Large intestine (tissue), 3 donors: ENCODE measurements at regions not wholly inside any gene's neighbourhood (a gene's known extent, or its start where the extent isn't known, plus 50 kb on each side); places are given as distances from the start of the nearest gene placed in this dataset.

Experiments used
- DNase-seq, 2 donors: peaks; one replicate each; pipeline versions ENCODE4 v3.0.0 to v3.0.0-alpha.2; 2013
- H3K27ac ChIP-seq: one replicate; pipeline ENCODE4 v1.5.1; 2013; ENCODE audit warnings: low read length
- H3K27me3 ChIP-seq: 2 replicates; pipeline ENCODE4 v1.6.1; 2013; ENCODE audit warnings: low read length; ENCODE audit not compliant: control insufficient read depth, insufficient read depth
- H3K36me3 ChIP-seq: 2 replicates; pipeline ENCODE4 v1.6.1; 2013; ENCODE audit warnings: low read length; ENCODE audit not compliant: control insufficient read depth, insufficient read depth
- H3K4me1 ChIP-seq: one replicate; pipeline ENCODE4 v1.6.1; 2013; ENCODE audit warnings: low read length; ENCODE audit not compliant: control insufficient read depth, insufficient read depth
- H3K4me3 ChIP-seq: one replicate; pipeline ENCODE4 v1.5.1; 2013; ENCODE audit warnings: low read length
- H3K9me3 ChIP-seq: one replicate; pipeline ENCODE4 v1.6.1; 2013; ENCODE audit warnings: mild to moderate bottlenecking, low read depth, low read length, moderate library complexity; ENCODE audit not compliant: control insufficient read depth
- WGBS: methylation state at CpG from one replicate; pipeline ENCODE4 v1.1.5; 2013; ENCODE audit warnings: low lambda C conversion rate; ENCODE audit not compliant: insufficient coverage; 5-methylcytosine and 5-hydroxymethylcytosine counted together

DNA sequence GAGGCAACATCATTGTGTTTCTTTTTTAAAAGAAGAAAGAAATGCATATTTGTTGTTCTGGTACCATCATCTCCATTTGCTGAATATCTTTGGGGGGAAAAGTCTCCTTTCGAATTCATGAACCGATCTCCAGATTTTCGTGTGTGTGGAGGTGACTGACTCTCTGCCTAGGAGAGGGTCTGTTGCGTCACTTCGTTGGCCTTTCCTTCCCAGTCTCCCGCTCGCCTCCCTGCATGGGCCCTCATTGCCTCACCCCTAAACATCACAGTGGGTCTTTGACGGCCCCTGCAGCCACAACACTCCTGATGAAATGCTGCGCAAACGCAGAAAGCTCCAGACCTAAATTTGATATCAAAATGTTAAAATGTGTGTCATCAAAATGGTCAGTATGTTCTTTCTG, 103.2 kb upstream of the RALGPS2 start:
- no peak for DNase-seq
- WGBS, result 94% methylated on average over 3 of the region's 10 CpGs
- H3K4me3 ChIP-seq, result no peak overlapping the region

GRCh38 chr1:178625695-178626094, 99.3 kb upstream of the RALGPS2 start:
- no CpG with 5 or more reads among the region's 1 CpG for WGBS
- H3K9me3 ChIP-seq, result no peaks in the 10 kb centered on the region

More for the DNA sequence above, 103.2 kb upstream of the RALGPS2 start:
- no peaks in the 10 kb centered on the region for H3K36me3 ChIP-seq
- H3K27me3 ChIP-seq, result no peaks in the 10 kb centered on the region
- no peaks in the 10 kb centered on the region for H3K4me1 ChIP-seq
- no peaks in the 10 kb centered on the region for H3K9me3 ChIP-seq
- H3K27ac ChIP-seq, result no peak overlapping the region

DNA sequence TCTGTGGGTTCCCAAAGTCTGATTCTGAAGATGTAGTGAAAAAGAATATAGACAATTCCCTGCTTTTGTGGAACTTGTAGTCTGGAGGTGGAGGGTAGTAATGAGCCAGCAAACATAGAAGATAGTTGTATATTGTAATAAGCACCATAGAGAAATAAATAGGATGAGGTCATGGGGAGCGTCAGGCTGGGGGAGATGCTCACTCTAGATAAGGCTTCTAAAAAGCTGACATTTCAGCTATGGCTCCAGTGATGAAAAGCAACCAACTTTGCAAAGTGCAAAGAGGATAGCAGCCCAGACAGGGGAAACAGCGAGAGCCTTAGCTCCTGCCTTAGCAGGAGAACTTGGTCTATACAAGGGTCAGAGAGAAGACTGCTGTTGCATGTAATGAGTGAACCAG, 98.0 kb upstream of the RALGPS2 start:
- no peak for DNase-seq
- Histone ChIP-seq H3K9me3 (no peaks in the 10 kb centered on the region), H3K27me3 (no peaks in the 10 kb centered on the region), H3K36me3 (no peaks in the 10 kb centered on the region), H3K4me1 (no peaks in the 10 kb centered on the region), H3K27ac (no peak overlapping the region), H3K4me3 (no peak overlapping the region)
- WGBS, result no CpG with 5 or more reads among the region's 2 CpGs

More at GRCh38 chr1:178625695-178626094, 99.3 kb upstream of the RALGPS2 start:
- no peaks in the 10 kb centered on the region for H3K27me3 ChIP-seq
- no peak overlapping the region for H3K4me3 ChIP-seq
- no peaks in the 10 kb centered on the region for H3K4me1 ChIP-seq
- no peaks in the 10 kb centered on the region for H3K36me3 ChIP-seq
- no peak overlapping the region for H3K27ac ChIP-seq
- no peak for DNase-seq

DNA sequence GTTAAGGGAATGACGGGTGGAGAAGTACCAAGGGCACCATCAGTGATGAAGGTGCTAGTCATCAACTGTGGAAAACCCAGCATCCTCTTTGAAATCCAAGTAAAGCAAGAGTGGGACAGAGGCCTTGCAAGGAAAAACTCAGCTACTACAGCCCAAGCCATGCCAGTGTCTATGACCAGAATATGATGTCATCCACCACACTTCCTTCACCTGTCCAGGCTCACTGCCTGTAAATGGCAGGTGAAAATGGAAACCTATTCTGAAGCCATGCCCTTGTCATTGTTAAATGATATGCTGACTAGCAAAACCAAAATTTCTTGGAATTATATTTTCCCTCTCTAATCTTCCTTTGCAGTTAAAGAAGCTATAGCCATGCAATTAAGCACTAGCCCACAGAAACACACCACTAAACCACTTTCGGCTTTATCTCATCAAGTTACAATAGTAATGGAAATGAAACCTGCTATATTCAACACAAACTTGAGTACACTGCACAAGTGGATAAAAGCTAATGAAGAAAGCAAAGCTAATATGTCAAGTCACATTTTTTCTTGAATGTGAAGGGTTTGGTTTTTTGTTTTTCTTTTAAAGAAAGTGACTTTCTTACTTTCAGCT, 96.3 kb upstream of the RALGPS2 start:
- Histone ChIP-seq H3K36me3 (no peaks in the 10 kb centered on the region), H3K4me1 (no peaks in the 10 kb centered on the region), H3K27ac (no peak overlapping the region), H3K27me3 (no peaks in the 10 kb centered on the region), H3K4me3 (no peak overlapping the region), H3K9me3 (no peaks in the 10 kb centered on the region)
- WGBS, result no CpG with 5 or more reads among the region's 2 CpGs
- DNase-seq, result no peak

DNA sequence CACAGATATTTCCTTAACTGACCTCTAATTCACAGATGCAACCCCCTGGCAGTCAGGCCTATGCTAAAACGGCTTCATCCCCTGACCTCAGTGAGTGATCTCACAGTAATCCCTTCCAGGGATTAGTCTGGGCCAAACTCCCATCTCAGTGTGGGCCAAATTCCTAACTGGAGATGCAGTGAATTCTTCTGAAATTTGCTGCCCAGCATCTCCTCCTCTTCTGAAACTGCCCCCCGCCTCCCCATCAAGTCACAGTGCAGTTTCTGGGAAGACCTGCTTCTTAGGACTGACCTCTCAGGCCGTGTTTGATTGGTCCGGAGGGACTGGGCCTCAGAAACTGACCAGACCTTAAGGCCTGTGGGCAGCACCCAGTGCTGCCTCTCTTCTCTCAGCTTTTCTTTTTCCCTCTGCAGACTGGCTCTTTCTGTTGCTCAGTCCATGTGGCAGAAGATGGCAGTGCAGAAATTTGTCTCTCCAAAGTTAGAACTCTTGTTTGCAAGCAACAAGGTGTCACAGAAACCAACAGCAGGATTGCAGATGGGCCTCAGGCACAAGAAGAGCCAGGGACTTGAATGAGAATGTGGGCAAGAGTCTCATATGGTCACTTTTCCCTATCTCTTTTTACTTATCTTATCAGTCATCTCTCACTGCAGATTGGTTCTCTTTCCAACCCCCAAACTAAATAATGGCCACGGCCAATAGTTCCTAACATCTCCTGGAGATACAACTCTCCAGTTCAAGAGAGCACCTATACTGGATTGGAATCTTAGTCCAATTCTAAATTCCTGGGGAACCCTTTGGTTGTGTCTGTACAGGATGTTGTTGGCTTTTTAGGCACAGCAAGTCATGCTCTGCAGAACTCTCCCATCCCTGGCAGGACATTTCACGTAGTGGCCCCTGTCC, 95.5 kb upstream of the RALGPS2 start:
- H3K27ac ChIP-seq, result no peak overlapping the region
- no peak overlapping the region for H3K4me3 ChIP-seq
- DNase-seq, result no peak
- no CpG with 5 or more reads among the region's 6 CpGs for WGBS
- no peaks in the 10 kb centered on the region for H3K4me1 ChIP-seq
- no peaks in the 10 kb centered on the region for H3K9me3 ChIP-seq
- no peaks in the 10 kb centered on the region for H3K27me3 ChIP-seq
- no peaks in the 10 kb centered on the region for H3K36me3 ChIP-seq

- H3K27me3 ChIP-seq, result no peaks in the 10 kb centered on the region
- no peaks in the 10 kb centered on the region for H3K9me3 ChIP-seq
- H3K4me1 ChIP-seq, result no peaks in the 10 kb centered on the region
- no peaks in the 10 kb centered on the region for H3K36me3 ChIP-seq
- DNase-seq, result no peak
- no peak overlapping the region for H3K4me3 ChIP-seq
- no peak overlapping the region for H3K27ac ChIP-seq
These were observed 94.6 kb upstream of the RALGPS2 start for GRCh38 chr1:178630417-178630816.

- WGBS, result 100% methylated on average over 1 of the region's 5 CpGs
- H3K9me3 ChIP-seq, result no peaks in the 10 kb centered on the region
- no peak overlapping the region for H3K4me3 ChIP-seq
- H3K4me1 ChIP-seq, result no peaks in the 10 kb centered on the region
- no peak for DNase-seq
- no peaks in the 10 kb centered on the region for H3K36me3 ChIP-seq
- no peaks in the 10 kb centered on the region for H3K27me3 ChIP-seq
- H3K27ac ChIP-seq, result no peak overlapping the region
These were observed 92.4 kb upstream of the RALGPS2 start for GRCh38 chr1:178632653-178633052.

DNA sequence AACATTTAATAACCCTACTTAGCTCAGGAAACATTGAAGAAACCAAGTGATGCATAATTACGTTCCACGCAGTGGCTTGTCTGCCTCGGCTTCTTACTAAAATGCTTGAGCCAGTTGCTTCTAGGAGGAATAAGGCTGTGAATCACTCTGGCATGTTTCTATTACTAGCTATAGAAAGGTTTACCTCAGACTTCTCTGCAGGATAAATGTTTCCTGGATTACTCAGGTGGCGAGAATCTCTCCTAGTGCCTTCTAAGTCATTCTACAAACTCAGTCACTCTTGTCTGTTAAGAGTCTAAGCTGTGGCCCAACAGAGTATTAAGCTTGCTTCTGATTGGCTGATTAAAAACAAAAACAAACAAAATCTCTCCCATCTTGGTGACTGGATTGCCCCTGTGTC, 92.0 kb upstream of the RALGPS2 start:
- no peak for DNase-seq
- no peaks in the 10 kb centered on the region for H3K4me1 ChIP-seq
- WGBS, result no CpG with 5 or more reads among the region's 4 CpGs
- H3K9me3 ChIP-seq, result no peaks in the 10 kb centered on the region
- no peak overlapping the region for H3K27ac ChIP-seq
- no peaks in the 10 kb centered on the region for H3K36me3 ChIP-seq
- no peak overlapping the region for H3K4me3 ChIP-seq
- H3K27me3 ChIP-seq, result no peaks in the 10 kb centered on the region

- H3K4me1 ChIP-seq, result no peaks in the 10 kb centered on the region
- no peak for DNase-seq
- H3K36me3 ChIP-seq, result no peaks in the 10 kb centered on the region
- H3K4me3 ChIP-seq, result no peak overlapping the region
- no CpG with 5 or more reads among the region's 2 CpGs for WGBS
- no peaks in the 10 kb centered on the region for H3K27me3 ChIP-seq
- H3K27ac ChIP-seq, result no peak overlapping the region
- no peaks in the 10 kb centered on the region for H3K9me3 ChIP-seq
These were observed 90.6 kb upstream of the RALGPS2 start for GRCh38 chr1:178634445-178634844.

DNA sequence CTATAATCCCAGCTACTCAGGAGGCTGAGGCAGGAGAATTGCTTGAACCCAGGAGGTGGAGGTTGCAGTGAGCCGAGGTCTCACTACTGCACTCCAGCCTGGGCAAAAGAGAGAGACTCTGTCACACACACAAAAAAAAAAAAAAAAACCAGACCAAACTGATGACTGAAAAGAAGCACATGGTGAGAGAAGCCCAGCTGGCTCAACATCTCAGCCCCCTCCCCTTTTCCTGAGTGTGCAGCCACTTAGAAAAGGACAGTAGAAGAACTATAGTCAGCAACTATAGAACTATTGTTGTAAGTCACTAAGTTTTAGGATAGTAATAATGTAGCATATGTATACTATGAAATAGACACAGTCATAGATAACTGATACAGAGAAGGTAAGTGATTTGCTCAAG, 87.2 kb upstream of the RALGPS2 start:
- Histone ChIP-seq H3K27ac (no peak overlapping the region), H3K4me1 (no peaks in the 10 kb centered on the region), H3K36me3 (no peaks in the 10 kb centered on the region), H3K4me3 (no peak overlapping the region), H3K27me3 (no peaks in the 10 kb centered on the region), H3K9me3 (no peaks in the 10 kb centered on the region)
- WGBS, result no CpG with 5 or more reads among the region's 1 CpG
- no peak for DNase-seq

DNA sequence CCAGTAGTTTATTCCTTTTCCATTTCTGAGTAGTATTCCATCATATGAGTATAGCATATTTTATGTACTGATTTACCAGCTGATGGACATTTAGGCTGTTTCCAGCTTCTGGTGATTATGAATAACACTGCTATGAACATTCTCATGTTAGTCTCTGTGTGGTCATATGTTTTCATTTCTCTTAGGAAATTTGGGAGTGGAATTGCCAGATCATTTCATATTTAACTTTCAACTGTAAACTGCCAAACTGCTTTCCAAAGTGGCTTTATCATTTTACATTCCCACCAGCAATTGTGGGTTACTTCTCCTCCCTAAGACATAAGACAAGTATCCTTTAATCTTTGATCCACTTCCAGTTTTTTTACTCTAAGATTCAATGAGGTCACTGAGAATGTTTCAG, 85.7 kb upstream of the RALGPS2 start:
- Histone ChIP-seq H3K4me1 (peaks cover 3% of the 10 kb centered on the region), H3K27ac (no peak overlapping the region), H3K36me3 (no peaks in the 10 kb centered on the region), H3K4me3 (no peak overlapping the region), H3K27me3 (no peaks in the 10 kb centered on the region), H3K9me3 (no peaks in the 10 kb centered on the region)
- DNase-seq, result no peak
